Activated B cell treated with CpG ODN at 0.5 μM for 24 hours (primary cell): ENCODE measurements at regions not wholly inside any gene's neighbourhood (a gene's known extent, or its start where the extent isn't known, plus 50 kb on each side); places are given as distances from the start of the nearest gene placed in this dataset.

Source experiments
- ATAC-seq: fragments of 200-7000 bp; cut with Tn5 transposase; one replicate; pipeline ENCODE4 v1.10.0; 2021; ENCODE audit warnings: low read depth, mild to moderate bottlenecking, moderate library complexity
- CTCF ChIA-PET: fragments of 350-600 bp; sonication (Branson Sonifier 250); formaldehyde crosslinking; loops from one replicate; lab custom pipeline; 2021; ENCODE audit warnings: antibody characterized with exemption; lab: Charles Lee
- POLR2A ChIA-PET: fragments of 350-600 bp; sonication (Branson Sonifier 250); formaldehyde crosslinking; loops from one replicate; lab custom pipeline; 2021; ENCODE audit warnings: antibody characterized with exemption; lab: Charles Lee
- DNase-seq: peaks from one replicate; pipeline ENCODE4 v3.0.0; 2022
- H3K27ac Mint-ChIP-seq: one replicate; pipeline ENCODE4 v1.8.0; 2020; ENCODE audit warnings: mixed read lengths
- H3K27me3 Mint-ChIP-seq: one replicate; pipeline ENCODE4 v1.8.0; 2021; ENCODE audit warnings: mixed read lengths
- H3K36me3 Mint-ChIP-seq: one replicate; pipeline ENCODE4 v1.8.0; 2021; ENCODE audit warnings: low read depth, mixed read lengths
- H3K4me1 Mint-ChIP-seq: one replicate; pipeline ENCODE4 v1.8.0; 2021; ENCODE audit warnings: mixed read lengths
- H3K4me3 Mint-ChIP-seq: one replicate; pipeline ENCODE4 v1.8.0; 2020; ENCODE audit warnings: mild to moderate bottlenecking, mixed read lengths
- H3K9me3 Mint-ChIP-seq: one replicate; pipeline ENCODE4 v1.8.0; 2020; ENCODE audit warnings: mixed read lengths
- intact Hi-C: fragments of 100-400 bp; cut with micrococcal nuclease; formaldehyde crosslinking; loops from one replicate; pipeline ENCODE4 v1.15.1; 2024
- TF ChIP-seq, protein P1 (sequence below): fragments of 200-600 bp; IDR thresholded peaks from one replicate; pipeline ENCODE4 v1.8.0; 2022; ENCODE audit warnings: antibody characterized with exemption, mild to moderate bottlenecking

DNA sequence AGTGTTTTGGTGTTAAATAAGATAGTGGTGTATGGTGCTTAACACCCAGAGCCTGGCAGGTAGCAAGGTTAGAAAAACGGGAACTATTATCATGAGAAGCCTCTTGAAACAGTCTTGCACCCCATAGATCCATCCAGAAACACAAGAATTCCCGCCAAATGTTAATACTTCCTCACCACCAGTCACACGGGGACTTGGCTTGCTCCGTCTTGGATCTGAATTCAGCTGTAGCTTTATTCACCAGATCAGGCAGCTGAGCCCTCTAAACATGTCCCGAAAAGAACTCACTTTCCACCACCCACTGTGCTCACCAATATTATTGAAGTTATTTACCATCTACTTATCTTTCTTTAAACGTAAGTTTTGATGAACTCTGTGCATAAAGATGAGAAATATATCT is 101.6 kb upstream of the PTPN3 start:
- ChIA-PET CTCF (no interaction called here), POLR2A (no interaction called here)
- TF ChIP-seq, protein P1, sequence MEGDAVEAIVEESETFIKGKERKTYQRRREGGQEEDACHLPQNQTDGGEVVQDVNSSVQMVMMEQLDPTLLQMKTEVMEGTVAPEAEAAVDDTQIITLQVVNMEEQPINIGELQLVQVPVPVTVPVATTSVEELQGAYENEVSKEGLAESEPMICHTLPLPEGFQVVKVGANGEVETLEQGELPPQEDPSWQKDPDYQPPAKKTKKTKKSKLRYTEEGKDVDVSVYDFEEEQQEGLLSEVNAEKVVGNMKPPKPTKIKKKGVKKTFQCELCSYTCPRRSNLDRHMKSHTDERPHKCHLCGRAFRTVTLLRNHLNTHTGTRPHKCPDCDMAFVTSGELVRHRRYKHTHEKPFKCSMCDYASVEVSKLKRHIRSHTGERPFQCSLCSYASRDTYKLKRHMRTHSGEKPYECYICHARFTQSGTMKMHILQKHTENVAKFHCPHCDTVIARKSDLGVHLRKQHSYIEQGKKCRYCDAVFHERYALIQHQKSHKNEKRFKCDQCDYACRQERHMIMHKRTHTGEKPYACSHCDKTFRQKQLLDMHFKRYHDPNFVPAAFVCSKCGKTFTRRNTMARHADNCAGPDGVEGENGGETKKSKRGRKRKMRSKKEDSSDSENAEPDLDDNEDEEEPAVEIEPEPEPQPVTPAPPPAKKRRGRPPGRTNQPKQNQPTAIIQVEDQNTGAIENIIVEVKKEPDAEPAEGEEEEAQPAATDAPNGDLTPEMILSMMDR, result no peak
- Mint-ChIP-seq H3K4me1 (no peaks in the 10 kb centered on the region), H3K9me3 (no peaks in the 10 kb centered on the region), H3K36me3 (no peaks in the 10 kb centered on the region), H3K4me3 (no peak overlapping the region), H3K27me3 (peaks cover 4% of the 10 kb centered on the region), H3K27ac (no peak overlapping the region)
- intact Hi-C loops, result no loop called here
- DNase-seq (no peak), ATAC-seq (no peak)

DNA sequence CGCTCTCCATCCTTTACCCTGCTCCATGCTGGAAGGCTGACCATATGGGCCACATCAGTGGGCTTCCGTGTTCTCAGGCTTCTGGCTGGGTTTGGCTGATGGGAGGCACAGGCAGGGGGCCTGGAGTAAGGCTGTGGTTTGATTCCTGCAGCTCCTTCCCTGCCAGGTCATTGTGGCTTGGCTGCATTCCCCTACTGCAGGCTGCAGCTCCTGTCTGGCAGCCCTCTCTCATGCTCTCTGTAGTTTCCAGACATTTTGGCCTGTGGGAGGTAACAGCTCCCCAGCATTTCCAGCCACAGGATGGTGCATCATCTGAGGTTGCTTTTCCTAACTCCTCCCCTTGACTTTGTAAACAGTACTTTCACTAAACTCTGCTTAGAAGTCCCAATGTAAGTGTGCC is 102.0 kb upstream of the PTPN3 start:
- H3K27ac Mint-ChIP-seq, result no peak overlapping the region
- no peaks in the 10 kb centered on the region for H3K9me3 Mint-ChIP-seq
- TF ChIP-seq, protein P1, result no peak
- no peak for ATAC-seq
- ChIA-PET CTCF (no interaction called here), POLR2A (no interaction called here)
- no peak overlapping the region for H3K4me3 Mint-ChIP-seq
- intact Hi-C loops, result no loop called here
- no peaks in the 10 kb centered on the region for H3K4me1 Mint-ChIP-seq
- H3K27me3 Mint-ChIP-seq, result peaks cover 4% of the 10 kb centered on the region
- no peaks in the 10 kb centered on the region for H3K36me3 Mint-ChIP-seq
- DNase-seq, result no peak

DNA sequence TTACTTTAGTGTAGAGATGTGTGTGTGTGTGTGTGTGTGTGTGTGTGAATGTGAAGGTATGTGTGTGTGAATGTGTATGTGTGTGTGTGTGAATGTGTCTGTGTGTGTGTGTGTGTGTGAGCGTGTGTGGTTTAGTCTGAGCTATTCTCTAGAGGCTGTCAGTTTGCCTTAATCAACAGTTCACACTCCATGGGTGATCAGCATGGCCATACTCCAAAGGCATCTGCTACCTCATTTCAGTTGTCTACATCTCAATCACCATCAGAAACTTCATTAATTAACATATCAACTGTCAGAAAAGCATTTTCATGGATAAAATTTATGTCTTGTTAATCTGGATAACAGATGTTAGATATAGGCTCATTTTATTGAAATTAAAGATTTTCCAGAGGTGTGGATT is 103.1 kb upstream of the PTPN3 start:
- intact Hi-C loops, result no loop called here
- peaks cover 4% of the 10 kb centered on the region for H3K27me3 Mint-ChIP-seq
- H3K27ac Mint-ChIP-seq, result no peak overlapping the region
- DNase-seq, result no peak
- no peak overlapping the region for H3K4me3 Mint-ChIP-seq
- POLR2A ChIA-PET, result no interaction called here
- no peak for ATAC-seq
- CTCF ChIA-PET, result no interaction called here
- no peaks in the 10 kb centered on the region for H3K9me3 Mint-ChIP-seq
- no peaks in the 10 kb centered on the region for H3K4me1 Mint-ChIP-seq
- H3K36me3 Mint-ChIP-seq, result no peaks in the 10 kb centered on the region
- TF ChIP-seq, protein P1, result no peak

DNA sequence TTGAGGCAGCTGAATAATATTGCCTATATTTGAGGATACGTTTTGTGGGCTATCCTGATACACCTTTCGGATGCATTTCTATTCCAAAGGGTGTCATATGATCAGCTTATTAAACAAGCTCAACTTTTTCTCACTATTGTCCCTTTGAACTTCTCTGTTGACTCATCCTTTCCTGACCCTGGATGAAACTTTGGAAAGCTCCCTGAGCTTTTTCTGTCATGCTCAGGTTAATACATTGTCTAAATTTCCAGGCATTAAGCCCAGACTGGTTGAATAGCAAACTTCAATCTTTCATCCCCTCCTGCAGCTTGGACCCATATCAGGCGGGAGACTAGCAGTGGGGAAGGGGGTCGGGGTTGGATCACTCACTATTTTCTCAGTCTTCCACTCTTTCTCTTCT is 104.9 kb upstream of the PTPN3 start:
- no peak for ATAC-seq
- H3K4me1 Mint-ChIP-seq, result no peaks in the 10 kb centered on the region
- intact Hi-C loops, result no loop called here
- TF ChIP-seq, protein P1, result no peak
- DNase-seq, result no peak
- ChIA-PET POLR2A (interaction anchor here (0.7 kb wide), 1 partner anchor 278 kb away, joined by 3 read pairs; no protein-coding TSS in a partner anchor), CTCF (no interaction called here)
- H3K27ac Mint-ChIP-seq, result no peak overlapping the region
- H3K4me3 Mint-ChIP-seq, result no peak overlapping the region
- H3K36me3 Mint-ChIP-seq, result no peaks in the 10 kb centered on the region
- no peaks in the 10 kb centered on the region for H3K9me3 Mint-ChIP-seq
- peaks cover 4% of the 10 kb centered on the region for H3K27me3 Mint-ChIP-seq

DNA sequence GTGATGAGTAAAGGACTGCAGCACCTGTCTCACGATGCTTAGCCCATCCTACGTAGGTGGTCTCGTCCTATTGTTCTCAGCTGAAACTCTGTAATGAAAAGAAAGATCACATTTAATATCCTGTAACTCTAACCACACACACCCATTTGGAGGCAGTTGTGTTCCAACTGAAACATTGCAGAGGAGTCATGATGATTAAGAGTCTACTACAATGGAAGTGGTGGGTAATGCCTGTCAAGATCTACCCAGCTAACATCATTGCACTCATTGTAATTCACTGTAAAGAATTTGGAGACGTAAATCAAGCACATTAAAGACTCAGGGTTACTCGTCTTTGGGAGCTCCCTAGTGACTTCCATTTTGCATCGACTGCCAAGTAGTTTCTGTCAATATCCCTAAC is 106.0 kb upstream of the PTPN3 start:
- Mint-ChIP-seq H3K9me3 (no peaks in the 10 kb centered on the region), H3K4me1 (no peaks in the 10 kb centered on the region), H3K27ac (no peak overlapping the region), H3K27me3 (peaks cover 4% of the 10 kb centered on the region), H3K4me3 (no peak overlapping the region), H3K36me3 (no peaks in the 10 kb centered on the region)
- TF ChIP-seq, protein P1, result no peak
- ATAC-seq, result no peak
- intact Hi-C loops, result no loop called here
- POLR2A ChIA-PET, result no interaction called here
- DNase-seq, result no peak
- CTCF ChIA-PET, result no interaction called here
